NCI-H748 (cell line): ENCODE measurements at regions not wholly inside any gene's neighbourhood (a gene's known extent, or its start where the extent isn't known, plus 50 kb on each side); places are given as distances from the start of the nearest gene placed in this dataset.
A peak's percentile ranks its signal among the peaks of the same experiment; 100 is the strongest.
"Not testable (repeated sequence)": the region's sequence is repeated elsewhere in the genome, so short reads cannot be mapped to it uniquely, and the experiment has no call there.

Source experiments
- DNase-seq: peaks from one replicate; lab custom pipeline; 2025; ENCODE audit not compliant: unreplicated experiment; lab: John Stamatoyannopoulos, UW

DNA sequence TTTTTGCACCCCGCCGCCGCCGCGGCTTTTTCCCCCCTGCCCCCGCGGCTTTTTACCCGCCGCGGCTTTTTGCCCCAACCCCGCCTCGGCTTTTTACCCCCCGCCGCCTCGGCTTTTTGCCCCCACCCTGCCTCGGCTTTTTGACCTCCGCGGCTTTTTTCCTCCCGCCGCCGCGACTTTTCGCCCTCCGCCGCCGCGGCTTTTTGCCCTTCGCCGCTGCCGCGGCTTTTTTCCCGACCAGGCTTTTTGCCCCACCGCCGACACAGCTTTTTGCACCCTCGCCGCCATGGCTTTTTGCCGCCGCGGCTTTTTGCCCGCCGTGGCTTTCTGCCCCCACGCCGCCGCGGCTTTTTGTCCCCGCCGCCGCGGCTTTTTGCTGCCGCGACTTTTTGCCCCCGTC is 137.0 kb upstream of the TP53TG3D start:
- peak; percentile 31 for DNase-seq

DNA sequence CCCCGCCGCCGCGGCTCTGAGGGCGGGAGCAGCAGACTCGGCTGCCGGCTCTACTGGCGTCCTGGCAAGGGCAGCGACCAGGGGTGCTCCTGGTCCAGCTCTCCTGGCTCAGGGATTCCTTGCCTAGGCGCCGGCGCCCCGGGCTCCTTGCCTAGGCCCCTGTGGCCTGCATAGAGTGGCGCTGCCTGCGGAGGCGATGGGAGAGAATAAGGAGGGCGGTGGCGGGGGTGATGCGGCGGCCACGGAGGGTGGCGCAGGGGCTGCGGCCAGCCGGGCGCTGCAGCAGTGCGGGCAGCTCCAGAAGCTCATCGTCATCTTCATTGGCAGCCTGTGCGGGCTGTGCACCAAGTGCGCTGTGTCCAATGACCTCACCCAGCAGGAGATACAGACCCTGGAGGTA is 136.6 kb upstream of the TP53TG3D start:
- DNase-seq = not testable (repeated sequence)

DNA sequence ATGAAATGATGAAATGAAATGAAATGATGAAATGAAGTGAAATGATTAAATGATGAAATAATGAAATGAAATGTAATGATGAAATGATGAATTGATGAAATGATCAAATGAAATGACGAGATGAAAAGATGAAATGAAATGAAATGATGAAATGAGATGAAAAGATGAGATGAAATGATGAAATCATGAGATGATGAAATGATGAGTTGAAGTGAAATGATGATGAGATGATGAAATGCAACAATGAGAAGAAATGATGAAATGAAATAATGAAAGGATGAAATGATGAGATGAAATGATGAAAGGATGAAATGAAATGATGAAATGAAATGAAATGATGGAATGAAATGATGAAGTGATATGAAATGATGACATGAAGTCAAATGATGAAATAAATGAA is 132.7 kb upstream of the TP53TG3D start:
- not testable (repeated sequence) for DNase-seq

DNA sequence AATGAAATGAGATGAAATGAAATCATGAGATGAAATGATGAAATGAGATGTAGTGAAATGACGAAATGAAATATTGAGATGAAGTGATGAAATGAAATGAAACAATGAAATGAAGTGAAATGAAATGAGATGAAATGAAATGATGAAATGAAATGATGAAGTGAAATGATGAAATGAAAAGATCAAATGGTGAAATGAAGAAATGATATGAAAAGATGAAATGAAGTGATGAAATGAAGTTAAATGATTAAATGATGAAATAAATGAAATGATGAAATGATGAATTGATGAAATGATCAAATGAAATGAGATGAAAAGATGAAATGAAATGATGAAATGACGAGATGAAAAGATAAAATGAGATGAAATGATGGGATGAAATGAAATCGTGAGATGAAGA is 132.3 kb upstream of the TP53TG3D start:
- DNase-seq = not testable (repeated sequence)

DNA sequence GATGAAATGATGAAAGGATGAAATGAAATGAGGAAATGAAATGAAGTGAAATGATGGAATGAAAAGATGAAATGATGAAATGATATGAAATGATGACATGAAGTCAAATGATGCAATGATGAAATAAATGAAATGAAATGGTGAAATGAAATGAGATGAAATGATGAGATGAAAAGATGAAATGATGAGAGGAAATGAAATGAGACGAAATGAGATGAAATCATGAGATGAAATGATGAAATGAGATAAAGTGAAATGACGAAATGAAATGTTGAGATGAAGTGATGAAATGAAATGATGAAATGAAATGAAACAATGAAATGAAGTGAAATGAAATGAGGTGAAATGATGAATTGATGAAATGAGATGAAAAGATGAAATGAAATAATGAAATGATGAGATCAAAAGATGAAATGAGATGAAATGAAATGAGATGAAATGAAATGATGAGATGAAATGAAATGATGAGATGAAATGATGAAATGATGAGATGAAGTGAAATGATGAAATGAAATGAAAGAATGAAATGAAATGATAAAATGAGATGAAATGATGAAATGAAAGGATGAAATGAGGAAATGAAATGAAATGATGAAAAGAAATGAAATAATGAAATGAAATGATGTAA is 131.7 kb upstream of the TP53TG3D start:
- not testable (repeated sequence) for DNase-seq

DNA sequence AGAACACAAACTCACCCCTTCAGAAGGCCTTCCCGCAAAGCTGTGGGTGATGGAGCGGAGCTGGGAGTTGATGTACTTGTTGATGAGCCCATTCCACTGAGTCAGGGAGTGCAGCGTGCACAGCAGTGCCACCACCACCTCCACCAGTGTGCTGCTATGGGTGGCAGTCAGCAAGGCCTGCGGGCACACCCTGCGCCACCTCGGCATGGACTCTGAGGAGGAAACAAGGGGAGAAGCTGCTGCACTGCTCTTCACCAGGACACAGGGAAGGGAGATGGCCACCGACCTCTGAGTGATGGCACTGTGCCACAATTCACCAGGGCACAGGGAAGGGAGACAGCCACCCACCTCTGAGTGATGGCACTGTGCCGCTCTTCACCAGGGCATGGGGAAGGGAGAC is 100.7 kb upstream of the TP53TG3D start:
- DNase-seq = not testable (repeated sequence)

DNA sequence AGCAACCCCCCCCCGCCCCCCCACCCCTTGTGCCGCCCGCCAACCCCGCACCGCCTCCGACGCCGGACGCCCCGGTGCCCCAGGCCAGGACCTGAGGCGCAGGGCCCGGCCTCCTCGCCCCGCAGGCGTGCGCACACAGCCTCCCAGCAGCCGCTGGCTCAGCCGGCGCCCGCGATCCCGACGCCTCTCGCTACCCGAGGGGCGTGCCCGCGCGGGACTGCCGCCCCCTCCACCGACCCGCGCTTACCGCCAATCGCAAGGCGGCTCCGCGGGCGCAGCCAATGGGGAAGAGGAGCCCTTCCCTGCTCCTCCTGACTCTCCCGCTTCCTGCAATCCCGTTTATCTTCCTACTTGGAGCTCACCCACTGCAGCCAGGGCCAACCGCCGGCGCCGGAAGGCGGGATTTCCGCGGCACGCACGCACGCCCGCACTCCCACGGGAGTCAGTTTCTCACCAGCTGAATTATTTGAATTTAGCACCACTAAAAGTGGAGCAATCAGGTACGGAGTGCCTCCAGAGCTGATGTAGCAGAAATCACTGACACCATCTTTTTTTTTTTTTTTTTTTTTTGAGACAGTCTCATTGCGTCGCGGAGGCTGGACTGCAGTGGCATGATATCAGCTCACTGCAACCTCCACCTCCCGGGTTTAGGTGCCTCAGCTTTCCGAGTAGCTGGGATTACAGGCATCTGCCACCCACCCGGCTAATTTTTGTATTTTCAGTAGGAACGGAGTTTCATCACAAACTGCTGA is 65.0 kb upstream of the TP53TG3D start:
- DNase-seq = not testable (repeated sequence)

DNA sequence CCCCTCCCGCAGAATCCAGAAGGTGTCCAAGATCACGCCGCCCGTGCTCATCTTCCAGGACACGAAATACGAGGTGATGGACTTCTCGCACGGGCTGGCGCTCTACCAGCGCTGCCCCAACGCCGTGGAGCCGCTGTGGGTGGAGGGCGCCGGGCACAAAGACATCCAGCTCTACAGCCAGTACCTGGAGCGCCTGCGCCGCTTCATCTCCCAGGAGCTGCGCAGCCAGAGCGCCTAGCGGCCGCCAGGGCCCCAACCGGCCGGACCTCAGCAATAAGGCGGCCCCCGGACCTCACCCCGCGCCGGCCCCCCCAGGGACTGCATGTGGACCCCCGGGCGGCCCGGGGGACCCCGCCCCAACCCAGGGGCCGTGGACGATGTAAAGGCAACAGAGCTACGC is 50.5 kb upstream of the TP53TG3D start:
- DNase-seq = not testable (repeated sequence)
